ENCODE measurements at regions not wholly inside any gene's neighbourhood (a gene's known extent, or its start where the extent isn't known, plus 50 kb on each side); places are given as distances from the start of the nearest gene placed in this dataset.
"Not testable (repeated sequence)": the region's sequence is repeated elsewhere in the genome, so short reads cannot be mapped to it uniquely, and the experiment has no call there.

DNA sequence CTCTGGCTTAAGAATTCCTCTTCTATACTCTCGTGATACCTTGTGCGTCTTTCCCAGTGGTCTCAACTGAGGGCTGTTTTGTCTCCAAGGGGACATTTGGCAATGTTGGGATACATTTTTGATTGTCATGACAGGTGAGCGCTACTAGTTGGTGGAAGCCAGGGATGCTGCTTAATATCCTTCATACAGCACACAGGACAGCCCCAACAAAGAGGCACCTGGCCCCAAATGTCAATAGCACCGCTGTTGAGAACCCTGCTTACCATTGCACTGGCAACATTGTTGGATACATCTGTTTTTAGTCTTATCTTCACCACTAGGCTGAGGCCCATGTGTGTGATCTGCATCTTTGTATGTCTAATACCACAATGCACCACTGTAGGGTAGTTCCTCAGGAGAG, 114.1 kb downstream of the C9orf152 start:
- DNase-seq (ENCODE audit: low spot score): no peak

GRCh38 chr9:110095161-110095595, 112.8 kb downstream of the C9orf152 start:
- DNase-seq (ENCODE audit: low spot score): no peak

GRCh38 chr9:110095776-110096175, 112.2 kb downstream of the C9orf152 start:
- no peak for DNase-seq (ENCODE audit: low spot score)

DNA sequence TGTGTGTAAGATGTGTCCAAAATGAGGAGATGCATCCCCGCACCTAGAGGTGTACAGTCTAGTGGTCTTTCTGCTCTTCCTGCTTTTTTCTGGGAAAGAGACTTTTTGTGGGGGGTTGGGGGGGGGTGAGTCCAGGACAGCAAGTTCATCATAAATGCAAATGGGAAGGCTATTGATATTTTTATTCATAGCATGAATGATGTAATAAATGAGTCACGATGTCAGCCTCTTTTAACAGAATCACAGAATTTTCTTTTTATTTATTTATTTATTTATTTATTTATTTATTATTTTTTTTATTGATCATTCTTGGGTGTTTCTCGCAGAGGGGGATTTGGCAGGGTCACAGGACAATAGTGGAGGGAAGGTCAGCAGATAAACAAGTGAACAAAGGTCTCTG, 111.3 kb downstream of the C9orf152 start:
- not testable (repeated sequence) for DNase-seq (ENCODE audit: low spot score)

GRCh38 chr9:110099236-110100095, 108.5 kb downstream of the C9orf152 start:
- no peak for DNase-seq (ENCODE audit: low spot score)

DNA sequence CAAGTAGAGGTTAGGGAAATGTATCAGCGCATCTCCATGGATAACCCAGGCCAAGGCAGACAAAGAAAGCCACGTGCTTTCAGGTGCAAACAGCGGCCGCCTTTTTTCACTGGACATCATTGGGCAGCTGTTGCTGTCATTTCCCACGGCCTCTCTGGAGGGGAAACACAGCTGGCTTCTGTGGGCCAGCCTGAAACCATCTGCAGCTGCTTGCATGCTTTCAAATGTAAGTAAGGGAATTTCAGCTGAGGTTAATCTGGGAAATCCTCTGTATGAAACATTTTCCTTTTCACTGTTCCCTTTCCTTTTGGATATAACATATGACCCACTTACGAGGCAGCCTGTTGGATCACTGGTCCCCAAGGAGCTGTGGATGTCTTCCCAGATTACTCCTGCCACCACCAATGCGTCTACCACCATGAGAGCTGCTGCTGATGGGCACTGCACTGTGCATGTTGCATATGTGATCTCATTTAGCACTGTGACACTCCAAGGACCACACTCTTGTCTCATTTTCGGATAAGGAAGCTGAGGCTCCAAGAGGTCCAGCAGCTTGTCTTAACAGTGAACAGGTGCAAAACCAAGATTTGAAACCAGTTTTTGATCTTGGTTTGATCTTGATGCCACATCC, 106.3 kb downstream of the C9orf152 start:
- DNase-seq (ENCODE audit: low spot score): no peak

DNA sequence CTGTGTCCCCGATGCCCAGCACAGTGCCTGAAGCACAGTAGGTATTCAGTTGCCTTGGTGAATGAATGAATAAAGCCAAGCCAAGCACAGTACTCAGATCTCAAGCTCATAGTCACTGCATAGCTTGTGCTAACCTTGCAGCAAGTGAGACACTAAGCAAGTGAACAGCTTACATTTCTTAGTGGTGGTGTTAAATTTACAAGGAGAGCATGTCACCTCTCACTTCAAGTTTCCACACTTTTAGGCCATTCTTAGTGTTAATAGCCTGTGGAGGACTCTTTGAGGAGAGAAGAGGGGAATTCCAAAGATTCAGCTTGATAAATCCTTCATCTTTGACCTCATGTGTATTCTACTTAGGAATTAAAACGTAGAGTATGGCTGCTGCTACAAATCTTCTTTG, 104.7 kb downstream of the C9orf152 start:
- no peak for DNase-seq (ENCODE audit: low spot score)

DNA sequence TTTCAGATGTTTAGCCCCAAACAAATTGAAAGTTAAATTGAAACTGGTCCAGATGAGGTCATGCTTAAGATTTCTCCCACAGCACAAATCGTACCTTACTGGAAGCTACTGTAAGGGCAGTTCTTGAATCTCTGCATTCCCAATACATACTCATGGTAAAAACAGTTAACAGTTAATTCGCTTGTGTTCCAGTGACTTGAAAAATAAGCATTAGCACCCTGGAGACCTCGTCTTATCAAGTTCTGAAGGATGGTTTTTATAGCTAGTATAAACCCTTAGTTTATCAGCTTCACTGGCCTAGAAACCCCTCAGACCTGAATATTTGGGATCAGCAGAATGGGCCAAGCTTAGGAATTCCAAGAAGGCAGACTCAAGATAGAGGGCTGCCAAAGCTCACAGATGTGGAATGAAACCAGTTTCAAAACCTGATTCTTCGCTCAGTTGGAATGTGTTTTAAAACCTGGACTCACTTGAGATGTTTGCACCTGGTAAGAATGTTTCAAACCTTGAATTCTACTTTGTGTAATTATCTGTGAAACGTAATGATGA, 103.6 kb downstream of the C9orf152 start:
- DNase-seq (ENCODE audit: low spot score): no peak

GRCh38 chr9:110105107-110105506, 102.9 kb downstream of the C9orf152 start:
- no peak for DNase-seq (ENCODE audit: low spot score)

- DNase-seq (ENCODE audit: low spot score): no peak
Measured at GRCh38 chr9:110106661-110107060, 101.3 kb downstream of the C9orf152 start.

- no peak for DNase-seq (ENCODE audit: low spot score)
Measured at GRCh38 chr9:110109333-110110092, 98.4 kb downstream of the C9orf152 start.

GRCh38 chr9:110110154-110110553, 97.8 kb downstream of the C9orf152 start:
- DNase-seq (ENCODE audit: low spot score): no peak

GRCh38 chr9:110111868-110112267, 96.1 kb downstream of the C9orf152 start:
- no peak for DNase-seq (ENCODE audit: low spot score)

DNA sequence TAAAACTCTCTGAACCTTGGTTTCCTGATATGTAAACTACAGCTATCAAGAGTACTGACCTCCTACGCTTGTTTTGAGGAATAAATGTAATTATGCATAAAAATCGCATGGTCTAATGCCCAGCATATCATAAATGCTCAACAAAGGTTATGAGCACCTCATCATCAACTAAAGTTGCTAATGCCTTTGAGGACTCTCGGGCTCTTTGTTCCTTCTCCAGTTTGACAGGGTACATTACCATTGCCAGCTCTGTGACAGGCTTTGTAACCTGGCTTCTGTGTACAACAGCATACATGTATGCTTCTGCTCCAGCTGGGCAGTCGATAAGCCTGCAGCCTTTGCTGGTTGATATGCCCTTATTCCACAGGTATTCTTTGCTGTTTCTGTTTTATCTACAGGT, 95.2 kb downstream of the C9orf152 start:
- no peak for DNase-seq (ENCODE audit: low spot score)

DNA sequence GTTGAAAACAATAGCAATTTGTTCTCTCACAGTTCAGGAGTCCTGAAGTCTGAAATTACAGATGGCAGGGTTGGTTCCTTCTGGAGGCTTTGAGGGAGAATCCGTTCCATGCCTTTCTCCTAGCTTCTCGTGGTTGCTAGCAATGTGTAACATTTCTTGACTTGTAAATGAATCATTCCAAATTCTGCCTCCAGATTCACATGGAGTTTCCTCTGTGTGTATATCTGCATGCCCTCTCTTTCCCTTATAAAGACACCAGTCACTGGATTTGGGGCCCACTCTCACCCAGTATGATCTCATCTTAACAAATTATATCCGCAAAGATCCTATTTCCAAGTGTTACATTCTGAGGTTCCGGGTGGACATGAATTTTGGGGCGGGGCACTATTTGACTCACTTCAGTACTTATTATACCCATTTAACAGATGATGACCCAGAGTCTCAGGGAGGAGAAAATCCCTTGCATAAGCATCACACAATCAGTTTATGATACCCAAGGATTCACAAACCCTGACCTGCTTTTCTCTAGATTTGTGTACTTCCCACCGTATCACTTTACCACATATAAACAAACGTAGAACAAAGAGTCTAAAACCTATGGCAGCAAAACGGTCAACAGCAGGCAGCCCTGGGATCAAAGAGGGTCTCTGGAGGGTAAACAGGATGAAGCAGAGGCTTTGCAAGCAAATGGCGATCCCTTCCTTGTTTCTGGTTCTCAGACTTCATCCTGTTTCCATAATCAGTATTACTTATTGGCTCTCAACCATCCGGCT, 93.7 kb downstream of the C9orf152 start:
- DNase-seq (ENCODE audit: low spot score): no peak

DNA sequence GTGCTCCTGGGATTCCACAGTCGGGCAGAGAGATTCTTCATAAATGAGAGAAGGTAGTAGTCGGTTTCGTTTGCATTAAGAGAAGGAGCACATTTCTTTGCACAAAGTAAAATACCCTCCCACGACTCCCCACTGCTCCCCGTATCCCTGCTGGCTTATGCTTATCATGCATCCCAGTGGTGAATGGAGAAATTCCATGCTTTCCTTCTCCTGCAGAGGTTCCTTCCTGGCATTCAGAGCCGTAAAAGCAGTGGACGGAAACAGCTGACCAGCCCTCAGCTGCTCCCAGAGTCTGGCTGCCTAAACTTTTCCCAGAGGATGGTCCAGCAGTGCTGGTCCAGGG, 93.1 kb downstream of the C9orf152 start:
- no peak for DNase-seq (ENCODE audit: low spot score)

DNA sequence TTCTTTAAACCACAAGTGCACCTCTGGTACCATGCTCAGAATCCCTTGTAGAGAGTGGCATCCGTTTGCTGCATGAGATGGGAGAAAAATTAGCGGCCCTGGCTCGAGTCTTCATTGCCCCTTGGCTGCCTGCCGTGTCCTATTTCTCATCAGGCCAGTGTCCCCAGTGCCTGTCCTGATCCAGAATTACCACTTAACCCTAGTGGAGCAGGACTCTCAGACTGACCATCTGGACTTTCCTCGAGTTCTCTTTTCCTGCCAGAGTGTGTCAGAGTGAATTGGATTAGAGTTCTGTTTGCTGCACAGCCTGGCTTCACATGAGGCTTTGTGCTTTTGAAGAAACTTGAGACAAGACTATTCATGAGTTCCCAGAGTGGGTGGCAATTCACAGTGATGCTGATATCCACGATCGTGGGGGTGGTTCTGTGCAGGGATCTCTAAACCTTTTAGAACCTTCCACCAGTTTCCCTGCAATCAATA, 92.6 kb downstream of the C9orf152 start:
- no peak for DNase-seq (ENCODE audit: low spot score)

DNA sequence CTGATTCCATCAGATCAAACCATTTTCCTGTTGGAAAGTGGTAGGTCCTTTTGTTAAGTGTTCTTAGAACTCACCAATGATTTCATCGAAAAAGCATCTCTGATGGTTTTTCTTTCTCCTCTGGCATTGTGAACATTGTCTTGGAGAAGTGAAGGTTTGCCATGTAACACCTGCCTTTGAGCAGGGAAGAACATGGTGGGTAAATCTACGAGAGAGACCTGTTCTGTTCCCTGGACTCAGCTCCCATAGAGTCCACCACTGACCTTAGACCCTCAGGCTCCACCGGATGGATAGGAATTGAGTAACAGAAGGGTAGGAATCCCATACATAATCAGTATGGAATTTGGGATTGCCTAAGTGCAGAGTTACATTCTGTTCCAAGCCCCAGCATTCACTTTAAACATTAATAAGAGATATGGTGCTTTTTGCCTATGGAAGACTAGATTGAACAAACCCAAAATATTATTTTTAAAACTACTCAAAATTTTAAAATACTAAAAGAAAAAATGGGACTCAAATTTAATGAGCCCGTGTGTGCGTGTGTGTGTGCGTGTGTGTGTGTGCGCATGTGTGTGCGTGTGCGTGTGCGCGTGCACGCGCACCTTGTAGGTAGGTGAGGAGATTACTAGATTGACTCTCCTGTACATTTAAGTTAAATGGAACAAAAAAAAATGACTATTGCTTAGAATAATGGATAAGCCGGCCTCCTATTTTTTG, 92.0 kb downstream of the C9orf152 start:
- DNase-seq (ENCODE audit: low spot score): peak; percentile 82

DNA sequence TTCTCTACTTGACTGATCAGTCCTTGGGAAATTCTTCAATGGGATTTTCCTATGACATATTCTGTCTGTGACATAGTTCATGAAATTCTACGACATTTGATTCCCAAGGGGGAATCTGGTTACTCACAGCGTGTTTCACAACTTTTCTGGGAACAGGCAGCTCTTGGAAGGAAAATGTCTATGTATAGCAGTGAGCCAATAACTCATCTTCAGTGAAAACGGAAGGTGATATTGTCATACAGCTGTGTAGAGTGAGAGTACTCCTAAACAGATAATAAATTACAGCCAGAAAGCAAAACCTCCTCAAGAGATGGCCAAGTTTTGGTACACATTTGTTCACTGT, 91.4 kb downstream of the C9orf152 start:
- DNase-seq (ENCODE audit: low spot score): no peak

DNA sequence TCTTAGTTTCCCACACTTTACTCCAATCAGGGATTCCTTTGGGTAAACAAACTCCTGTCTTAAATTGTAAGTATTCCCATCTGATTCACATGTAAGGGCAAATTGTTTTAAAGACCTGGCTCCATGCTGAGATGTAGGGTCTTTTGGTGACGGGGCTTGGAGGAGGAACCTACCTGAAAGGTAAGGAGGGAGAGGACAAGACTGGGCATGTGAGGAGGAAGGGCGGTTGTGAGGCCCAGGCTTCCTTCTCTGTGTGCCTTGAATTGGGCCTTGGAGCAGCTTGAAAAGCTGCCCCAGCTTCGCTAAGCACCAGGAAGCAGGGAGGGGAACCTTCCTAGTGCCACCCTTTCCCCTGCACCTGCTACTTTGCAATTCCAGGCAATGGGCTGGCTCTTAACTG, 86.8 kb downstream of the C9orf152 start:
- no peak for DNase-seq (ENCODE audit: low spot score)
